ENCODE measurements at regions not wholly inside any gene's neighbourhood (a gene's known extent, or its start where the extent isn't known, plus 50 kb on each side); places are given as distances from the start of the nearest gene placed in this dataset.

- no peak for DNase-seq
Measured at GRCh38 chr16:35736546-35736945, 2277.1 kb downstream of the TP53TG3F start.

DNA sequence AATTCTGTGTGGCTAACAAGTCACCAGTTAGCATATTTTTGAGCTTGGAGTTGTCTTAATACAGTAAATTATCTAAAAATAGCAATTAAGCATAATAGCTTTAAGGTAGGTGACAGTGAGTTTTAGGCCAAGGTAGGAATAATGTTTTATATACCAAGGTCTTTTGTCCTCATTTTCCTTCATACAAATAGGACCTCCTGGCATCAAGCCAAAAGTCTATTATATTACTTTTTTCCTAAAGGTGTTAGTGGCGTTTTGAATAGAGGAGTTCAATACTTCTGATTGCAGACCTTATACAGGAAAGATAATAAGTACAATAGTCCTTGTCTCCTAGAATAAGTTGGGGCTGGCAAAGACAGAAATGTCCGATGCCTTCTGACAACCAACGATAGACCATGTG lies 2277.7 kb downstream of the TP53TG3F start:
- no peak for DNase-seq

DNA sequence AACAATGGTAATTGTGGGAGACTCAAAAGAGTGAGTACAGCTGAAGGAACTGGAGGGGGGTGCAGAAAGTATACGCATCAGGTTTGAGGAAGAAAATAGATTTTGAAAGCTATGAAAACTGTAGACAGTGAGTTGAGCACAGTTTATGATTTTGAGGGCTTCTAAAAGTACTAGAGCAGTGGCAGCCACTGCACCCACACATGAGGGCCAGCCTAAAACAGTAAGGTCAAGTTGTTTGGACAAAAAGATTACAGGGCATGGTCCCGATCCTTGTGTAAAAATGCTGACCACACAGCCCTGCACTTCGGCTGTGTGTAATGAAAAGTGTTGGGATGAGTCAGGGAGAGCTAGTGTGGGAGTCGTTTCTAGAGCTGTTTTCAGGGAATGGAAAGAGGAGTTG lies 2282.1 kb downstream of the TP53TG3F start:
- DNase-seq, result no peak

DNA sequence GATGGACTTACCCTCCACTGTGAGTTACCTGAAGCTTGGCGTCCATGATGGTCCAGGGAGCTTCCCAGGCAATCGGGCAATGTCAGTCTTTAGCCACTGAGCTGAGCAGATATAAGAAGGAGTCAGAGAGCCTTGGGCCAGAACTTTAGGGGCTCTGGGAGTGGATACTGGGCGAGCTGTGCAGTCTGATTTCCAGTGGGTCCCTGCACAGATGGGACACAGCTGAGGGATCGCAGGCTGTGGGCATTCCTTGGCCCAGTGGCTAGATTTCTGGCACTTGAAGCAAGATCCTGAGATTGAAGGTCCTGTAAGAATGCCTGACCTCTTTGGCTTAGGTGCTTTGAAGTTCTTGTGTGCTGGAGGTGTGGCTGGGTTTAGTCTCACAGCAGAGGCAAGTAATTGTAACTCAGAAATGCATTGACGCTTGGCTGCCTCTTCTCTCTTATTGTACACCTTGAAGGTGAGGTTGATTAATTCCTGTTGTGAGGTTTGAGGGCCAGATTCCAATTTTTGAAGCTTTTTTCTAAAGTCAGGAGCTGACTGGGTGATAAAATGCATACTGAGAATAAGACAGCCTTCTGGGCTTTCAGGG lies 2283.8 kb downstream of the TP53TG3F start:
- no peak for DNase-seq

- no peak for DNase-seq
Measured at GRCh38 chr16:35744084-35744483, 2284.7 kb downstream of the TP53TG3F start.

- no peak for DNase-seq
Measured at GRCh38 chr16:35744726-35745125, 2285.3 kb downstream of the TP53TG3F start.

DNA sequence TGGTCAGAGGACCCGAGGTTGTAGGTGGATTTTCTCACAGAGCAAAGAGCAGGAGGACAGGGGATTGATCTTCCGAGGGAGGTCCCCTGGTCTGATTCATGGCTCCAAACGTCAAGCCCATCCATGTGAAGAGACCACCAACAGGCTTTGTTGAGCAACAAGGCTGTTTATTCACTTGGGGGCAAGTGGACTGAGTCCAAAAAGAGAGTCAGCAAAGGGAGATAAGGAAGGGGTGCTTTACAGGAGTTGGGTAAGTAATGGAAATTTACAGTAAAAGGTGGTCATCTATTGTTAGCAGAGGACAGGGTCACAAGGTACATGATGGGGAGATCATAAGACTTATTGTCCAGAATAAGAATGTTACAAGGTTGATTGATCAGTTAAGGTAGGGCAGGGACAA lies 2285.8 kb downstream of the TP53TG3F start:
- no peak for DNase-seq

- DNase-seq, result no peak
Measured at GRCh38 chr16:35745821-35746248, 2286.4 kb downstream of the TP53TG3F start.

DNA sequence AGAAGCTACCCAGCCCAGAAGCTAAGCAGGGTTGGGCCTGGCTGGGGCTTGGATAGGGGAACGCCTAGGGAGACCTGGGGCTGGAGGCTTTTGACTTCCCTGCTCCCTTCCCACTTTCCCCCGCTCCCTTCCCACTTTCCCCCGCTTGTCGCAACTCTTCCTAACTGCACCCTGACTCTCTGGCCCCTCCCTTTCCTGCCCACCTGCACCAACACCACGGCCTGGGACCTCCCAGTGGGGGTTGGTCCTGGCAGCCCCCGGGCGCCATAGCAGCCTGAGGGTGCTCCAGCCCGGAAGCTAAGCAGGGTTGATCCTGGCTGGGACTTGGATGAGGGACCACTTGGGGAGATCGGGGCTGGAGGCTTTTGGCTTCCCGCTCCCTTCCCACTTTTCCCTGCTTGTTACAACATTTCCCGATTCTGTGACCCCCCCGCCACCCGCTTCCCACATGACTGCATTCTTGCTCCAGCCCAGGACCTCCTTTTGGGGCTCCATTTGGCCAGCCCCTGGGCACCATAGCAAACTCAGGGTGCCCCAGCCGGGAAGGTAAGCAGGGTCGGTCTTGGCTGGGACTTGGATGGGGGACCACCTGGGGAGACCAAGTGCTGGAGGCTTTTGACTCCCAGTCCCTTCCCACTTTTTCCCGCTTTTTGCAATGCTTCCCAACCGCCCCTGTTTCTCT lies 2287.0 kb downstream of the TP53TG3F start:
- no peak for DNase-seq

DNA sequence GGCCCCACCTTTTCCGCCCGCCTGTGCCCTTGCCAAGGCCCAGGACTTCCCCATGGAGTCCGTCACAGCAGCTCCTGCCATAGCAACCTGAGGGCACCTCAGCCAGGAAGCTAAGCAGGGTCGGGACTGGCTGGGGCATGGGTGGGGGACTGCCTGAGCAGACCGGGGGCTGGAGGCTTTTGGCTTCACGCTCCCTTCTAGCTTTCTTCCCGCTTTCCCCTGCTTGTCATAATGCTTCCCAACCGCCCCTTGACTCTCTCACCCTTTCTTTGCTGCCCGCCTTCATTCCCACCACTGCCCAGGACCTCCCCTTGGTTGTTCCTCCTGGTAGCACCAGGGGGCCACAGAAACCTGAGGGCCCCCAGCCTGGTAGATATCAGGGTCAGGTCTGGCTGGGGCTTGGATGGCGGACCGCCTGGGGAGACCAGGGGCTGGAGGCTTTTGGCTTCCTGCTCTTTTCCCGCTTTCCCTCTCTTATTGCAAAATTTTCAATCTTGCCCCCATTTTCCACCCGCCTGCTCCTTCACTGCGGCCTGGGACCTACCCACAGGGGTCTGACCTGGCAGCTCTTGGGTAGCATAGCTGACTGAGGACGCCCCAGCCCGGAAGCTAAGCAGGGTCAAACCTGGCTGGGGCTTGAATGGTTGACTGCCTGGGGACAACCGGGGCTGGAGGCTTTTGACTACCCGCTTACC lies 2287.7 kb downstream of the TP53TG3F start:
- DNase-seq, result no peak

- no peak for DNase-seq
Measured at GRCh38 chr16:35747658-35748455, 2288.4 kb downstream of the TP53TG3F start.

DNA sequence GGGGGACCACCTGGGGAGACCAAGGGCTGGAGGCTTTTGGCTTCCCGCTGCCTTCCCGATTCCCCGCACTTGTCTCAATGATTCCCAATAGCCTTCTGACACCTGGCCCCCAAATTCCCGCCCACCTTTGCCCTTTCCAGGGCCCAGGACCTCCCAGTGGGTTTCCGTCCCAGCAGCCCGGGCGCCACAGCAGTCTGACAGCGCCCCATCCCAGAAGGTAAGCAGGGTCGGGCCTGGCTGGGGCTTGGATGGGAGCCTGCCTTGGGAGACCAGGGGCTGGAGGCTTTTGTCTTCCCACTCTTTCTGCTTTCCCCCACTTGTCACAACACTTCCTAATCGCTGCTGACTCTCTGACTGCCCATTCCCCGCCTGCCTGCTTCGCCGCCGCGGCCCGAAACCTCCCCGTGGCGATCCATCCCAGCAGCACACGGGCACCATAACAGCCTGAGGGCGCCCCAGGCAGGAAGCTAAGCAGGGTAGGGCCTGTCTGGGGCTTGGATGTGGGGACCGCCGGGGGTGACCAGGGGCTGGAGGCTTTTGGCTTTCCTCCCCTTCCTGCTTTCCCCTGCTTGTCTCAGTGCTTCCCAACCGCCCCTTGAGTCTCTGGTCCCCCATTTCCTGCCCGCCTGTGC lies 2289.3 kb downstream of the TP53TG3F start:
- no peak for DNase-seq

- no peak for DNase-seq
Measured at GRCh38 chr16:35749253-35750141, 2290.1 kb downstream of the TP53TG3F start.

GRCh38 chr16:35750157-35750689 lies 2290.8 kb downstream of the TP53TG3F start:
- DNase-seq, result no peak

- DNase-seq, result no peak
Measured at GRCh38 chr16:35750701-35751104, 2291.3 kb downstream of the TP53TG3F start.

GRCh38 chr16:35751191-35751941 lies 2292.0 kb downstream of the TP53TG3F start:
- DNase-seq, result no peak

DNA sequence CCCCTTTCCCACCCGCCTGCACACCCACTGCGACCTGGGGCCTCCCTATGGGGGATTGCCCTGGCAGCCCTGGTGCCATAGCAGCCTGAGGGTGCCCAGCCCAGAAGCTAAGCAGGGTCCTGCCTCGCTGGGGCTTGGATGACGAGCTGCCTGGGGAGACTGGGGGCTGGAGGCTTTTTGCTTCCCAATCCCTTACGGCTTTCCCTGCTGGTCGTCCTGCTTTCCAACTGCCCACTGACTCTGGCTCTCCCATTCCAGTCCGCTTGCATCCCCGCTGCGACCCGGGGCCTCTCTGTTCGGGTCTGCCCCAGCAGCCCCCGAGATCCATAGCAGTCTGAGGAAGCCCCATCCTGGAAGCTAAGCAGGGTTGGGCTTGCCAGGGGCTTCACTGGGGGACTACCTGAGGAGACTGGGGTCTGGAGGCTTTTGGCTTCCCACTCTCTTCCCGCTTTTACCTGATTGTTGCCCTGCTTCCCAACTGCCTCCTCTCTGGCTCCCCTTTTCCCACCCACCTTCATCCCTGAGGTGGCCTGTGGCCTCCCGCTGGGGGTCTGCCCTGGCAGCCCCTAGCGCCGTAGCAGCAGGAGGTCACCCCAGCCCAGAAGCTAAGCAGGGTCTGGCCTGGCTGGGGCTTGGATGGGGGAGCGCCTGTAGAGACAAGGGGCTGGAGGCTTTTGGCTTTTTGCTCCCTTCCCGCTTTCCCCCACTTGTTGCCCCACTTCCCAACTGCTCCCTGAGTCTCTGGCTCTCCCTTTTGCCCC lies 2292.8 kb downstream of the TP53TG3F start:
- DNase-seq, result no peak

DNA sequence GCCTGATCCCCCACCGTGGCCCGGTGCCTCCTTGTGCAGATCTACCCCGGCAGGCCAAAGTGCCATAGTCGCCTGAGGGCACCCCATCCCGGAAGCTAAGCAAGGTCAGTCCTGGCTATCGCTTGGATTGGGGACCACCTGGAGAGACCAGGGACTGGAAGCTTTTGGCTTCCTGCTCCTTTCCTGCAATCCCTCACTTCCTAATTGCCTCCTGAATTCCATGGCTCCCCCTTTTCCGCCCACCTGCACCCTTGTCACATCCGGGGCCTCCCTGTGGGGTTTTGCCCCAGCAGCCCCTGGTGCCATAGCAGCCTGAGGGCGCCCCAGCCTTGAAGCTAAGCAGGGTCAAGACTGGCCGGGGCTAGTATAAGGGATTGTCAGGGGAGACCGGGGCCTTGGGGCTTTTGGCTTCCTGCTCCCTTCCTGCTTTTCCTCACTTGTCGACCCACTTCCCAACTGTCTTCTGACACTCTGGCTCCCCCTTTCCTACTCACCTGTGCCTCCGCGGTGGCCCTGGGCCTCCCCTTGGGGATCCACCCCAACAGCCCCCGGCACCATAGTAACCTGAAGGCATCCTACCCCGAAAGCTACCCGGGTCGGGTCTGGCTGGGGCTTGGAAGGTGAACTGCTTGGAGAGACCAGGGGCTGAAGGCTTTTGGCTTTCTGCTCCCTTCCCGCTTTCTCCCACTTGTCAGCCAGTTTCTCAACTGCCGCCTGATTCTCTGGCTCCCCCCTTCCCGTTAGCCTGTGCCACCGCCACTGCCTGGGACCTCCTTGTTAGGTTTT lies 2293.6 kb downstream of the TP53TG3F start:
- DNase-seq, result no peak

Measured in eye (tissue), 1 donor.